Gastrocnemius medialis (tissue), 4 donors: ENCODE measurements at regions not wholly inside any gene's neighbourhood (a gene's known extent, or its start where the extent isn't known, plus 50 kb on each side); places are given as distances from the start of the nearest gene placed in this dataset.

Experiments
- ATAC-seq, 2 donors: fragments of 150-250 bp; one replicate each; pipeline ENCODE4 v1.9.1; 2016
- DNase-seq, 2 donors: peaks; one replicate each; pipeline ENCODE4 v3.0.0-alpha.2; 2019
- H3K27ac ChIP-seq, 4 donors: fragments of 200-600 bp; sonication (generic); 1 replicate in 1 of 4; 2 replicates in 3 of 4; pipeline ENCODE4 v1.5.1; 2016 to 2018; ENCODE audit warnings: mild to moderate bottlenecking in 2 of 4, moderate library complexity in 1 of 4
- H3K27me3 ChIP-seq, 3 donors: fragments of 200-600 bp; sonication (generic) in 2 of 3; 1 replicate in 1 of 3; 2 replicates in 2 of 3; pipeline versions ENCODE4 v1.5.1 to v1.6.0; 2016 to 2019; ENCODE audit warnings: mild to moderate bottlenecking in 1 of 3, moderate library complexity in 1 of 3
- H3K36me3 ChIP-seq, 2 donors: fragments of 200-600 bp; sonication (generic) in 1 of 2; one replicate each; pipeline ENCODE4 v1.5.1; 2017 to 2018
- H3K4me1 ChIP-seq, 2 donors: fragments of 200-600 bp; sonication (generic) in 1 of 2; one replicate each; pipeline ENCODE4 v1.5.1; 2016 to 2017; ENCODE audit warnings: mild to moderate bottlenecking in 2 of 2
- H3K4me3 ChIP-seq, 4 donors: fragments of 200-600 bp; sonication (generic) in 3 of 4; 1 replicate in 1 of 4; 2 replicates in 3 of 4; pipeline ENCODE4 v1.5.1; 2016 to 2019; ENCODE audit warnings: mild to moderate bottlenecking in 2 of 4
- H3K9me3 ChIP-seq, 3 donors: fragments of 200-600 bp; sonication (generic) in 2 of 3; 1 replicate in 1 of 3; 2 replicates in 2 of 3; pipeline ENCODE4 v1.5.1; 2016 to 2019
- CTCF ChIP-seq, 5 experiments: fragments of 450-650 bp in 3 of 5; fragments of 200-600 bp in 2 of 5; sonication (generic) in 2 of 5; IDR thresholded peaks in 4 of 5; conservative IDR thresholded peaks in 1 of 5; 1 replicate in 4 of 5; 2 replicates in 1 of 5; pipeline ENCODE4 v1.5.1; 2016 to 2019; ENCODE audit warnings: antibody characterized with exemption in 5 of 5, mild to moderate bottlenecking in 3 of 5, moderate library complexity in 3 of 5
- POLR2A ChIP-seq, 2 donors: fragments of 450-650 bp; IDR thresholded peaks; one replicate each; pipeline ENCODE4 v1.6.1; 2017; ENCODE audit warnings: antibody characterized with exemption in 2 of 2, mild to moderate bottlenecking in 2 of 2, moderate library complexity in 2 of 2
- in situ Hi-C, 4 donors: fragments of 200-750 bp; cut with MboI; loops; one replicate each; pipeline versions ENCODE4 v1.15.0 to v1.8.0; 2017; ENCODE audit warnings: low sequenced_read_pairs in 4 of 4
- intact Hi-C: fragments of 100-400 bp; cut with DNase I; formaldehyde crosslinking; loops from one replicate; pipeline ENCODE4 v1.15.1; 2023; ENCODE audit warnings: low total_unique reads

GRCh38 chr14:34330846-34331245, 131.2 kb downstream of the SPTSSA start:
- Histone ChIP-seq H3K36me3 (no peaks in the 10 kb centered on the region), H3K27ac (no peak overlapping the region), H3K9me3 (no peaks in the 10 kb centered on the region), H3K4me3 (no peak overlapping the region), H3K4me1 (peaks cover 0 to 5% of the 10 kb centered on the region in 2 donors), H3K27me3 (no peaks in the 10 kb centered on the region)
- intact Hi-C loops: loop anchor here (1.0 kb wide), 1 partner anchor 167 kb away; no protein-coding TSS in a partner anchor
- no peak for DNase-seq
- TF ChIP-seq CTCF (IDR thresholded peaks at IDR 0.05 in 4 of 5, conservative IDR thresholded peaks at IDR 0.05 in 1 of 5) (no peak), POLR2A (IDR thresholded peaks at IDR 0.05) (no peak)
- ATAC-seq: no peak
- in situ Hi-C loops: loop anchor here (10.0 to 25.0 kb wide), 3 partner anchors 164 to 181 kb away; no protein-coding TSS in a partner anchor

- H3K27me3 ChIP-seq: no peaks in the 10 kb centered on the region
- no peaks in the 10 kb centered on the region for H3K9me3 ChIP-seq
- ATAC-seq (no peak), DNase-seq (no peak)
- H3K4me3 ChIP-seq: no peak overlapping the region
- intact Hi-C loops: loop anchor here (10.0 kb wide), 1 partner anchor 1754 kb away; no protein-coding TSS in a partner anchor
- H3K27ac ChIP-seq: no peak overlapping the region
- in situ Hi-C loops: loop anchor here in 2 of 4 donors (10.0 to 25.0 kb wide), 2 partner anchors 183 to 494 kb away; no protein-coding TSS in a partner anchor
- no peak for TF ChIP-seq CTCF (IDR thresholded peaks at IDR 0.05 in 4 of 5, conservative IDR thresholded peaks at IDR 0.05 in 1 of 5)
- TF ChIP-seq POLR2A (IDR thresholded peaks at IDR 0.05): no peak
- H3K36me3 ChIP-seq: no peaks in the 10 kb centered on the region
- peaks cover 0 to 5% of the 10 kb centered on the region in 2 donors for H3K4me1 ChIP-seq
These were observed 132.7 kb downstream of the SPTSSA start for GRCh38 chr14:34329301-34329700.

- H3K4me1 ChIP-seq: peaks cover 3 to 5% of the 10 kb centered on the region in 2 donors
- H3K36me3 ChIP-seq: no peaks in the 10 kb centered on the region
- TF ChIP-seq CTCF (IDR thresholded peaks at IDR 0.05 in 4 of 5, conservative IDR thresholded peaks at IDR 0.05 in 1 of 5) (no peak), POLR2A (IDR thresholded peaks at IDR 0.05) (no peak)
- H3K27ac ChIP-seq: no peak overlapping the region
- intact Hi-C loops (loop anchor here (10.0 kb wide), 1 partner anchor 1753 kb away; no protein-coding TSS in a partner anchor), in situ Hi-C loops (loop anchor here in 2 of 4 donors (10.0 to 25.0 kb wide), 2 partner anchors 184 to 493 kb away; no protein-coding TSS in a partner anchor)
- no peak for ATAC-seq
- no peaks in the 10 kb centered on the region for H3K27me3 ChIP-seq
- no peak for DNase-seq
- H3K4me3 ChIP-seq: no peak overlapping the region
- no peaks in the 10 kb centered on the region for H3K9me3 ChIP-seq
These were observed 133.9 kb downstream of the SPTSSA start for GRCh38 chr14:34328178-34328577.

GRCh38 chr14:34325493-34325892, 136.5 kb downstream of the SPTSSA start:
- Histone ChIP-seq H3K4me1 (peaks cover 0 to 3% of the 10 kb centered on the region in 2 donors), H3K9me3 (no peaks in the 10 kb centered on the region), H3K4me3 (no peak overlapping the region), H3K36me3 (no peaks in the 10 kb centered on the region), H3K27ac (no peak overlapping the region), H3K27me3 (no peaks in the 10 kb centered on the region)
- intact Hi-C loops: loop anchor here (10.0 kb wide), 1 partner anchor 1751 kb away; no protein-coding TSS in a partner anchor
- ATAC-seq: no peak
- no peak for TF ChIP-seq CTCF (IDR thresholded peaks at IDR 0.05 in 4 of 5, conservative IDR thresholded peaks at IDR 0.05 in 1 of 5)
- no peak for TF ChIP-seq POLR2A (IDR thresholded peaks at IDR 0.05)
- in situ Hi-C loops: loop anchor here in 2 of 4 donors (10.0 to 25.0 kb wide), 2 partner anchors 187 to 491 kb away; no protein-coding TSS in a partner anchor
- no peak for DNase-seq
